ENCODE measurements at regions not wholly inside any gene's neighbourhood (a gene's known extent, or its start where the extent isn't known, plus 50 kb on each side); places are given as distances from the start of the nearest gene placed in this dataset.

DNA sequence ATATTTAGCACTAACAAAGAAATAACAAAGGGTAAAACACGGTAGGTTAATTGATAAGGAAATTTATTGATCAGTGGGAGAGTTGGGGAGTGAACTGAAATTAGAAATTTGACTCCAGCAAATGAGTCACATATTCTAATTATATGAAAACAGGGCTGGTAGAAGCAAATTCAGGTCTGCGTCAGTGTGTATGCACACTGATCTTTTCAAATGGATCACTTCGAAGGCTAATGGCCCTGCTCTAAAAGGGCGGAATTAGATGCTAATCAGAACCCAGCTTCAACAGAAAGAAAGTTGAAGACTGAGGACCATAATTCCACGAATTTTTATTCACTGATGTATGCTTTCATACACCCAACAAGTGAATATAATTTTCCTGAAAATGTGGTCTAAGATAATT, 762.4 kb upstream of the DPPA4 start:
- TF ChIP-seq POLR2A (IDR thresholded peaks at IDR 0.05; ENCODE audit: low read length) (no peak), GATA1 (IDR thresholded peaks at IDR 0.05; ENCODE audit: low read depth, low read length) (no peak)

Data from erythroblast (primary cell).